ENCODE measurements at regions not wholly inside any gene's neighbourhood (a gene's known extent, or its start where the extent isn't known, plus 50 kb on each side); places are given as distances from the start of the nearest gene placed in this dataset.

DNA sequence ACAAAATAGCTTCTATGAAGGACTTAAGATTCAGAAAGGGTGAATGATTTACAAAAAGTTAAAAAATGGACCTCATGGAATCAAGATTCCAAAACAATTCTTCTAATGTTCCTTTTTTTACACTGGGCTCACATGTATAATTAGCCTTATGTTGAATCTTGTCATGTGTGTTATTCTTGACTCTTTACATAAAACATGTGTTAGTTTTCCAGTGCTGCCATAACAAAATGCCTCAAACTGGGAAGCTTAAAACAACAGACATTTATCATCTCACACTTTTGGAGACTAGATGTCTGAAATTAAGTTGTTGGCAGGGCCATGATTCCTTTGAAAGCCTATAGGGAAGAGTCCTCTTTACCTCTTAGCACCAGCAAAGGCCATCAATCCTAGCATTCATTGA lies 192.5 kb upstream of the SORCS1 start:
- Histone ChIP-seq H3K79me1 (ENCODE audit: low read depth, low read length) (no peaks in the 10 kb centered on the region), H3K4me1 (replicated peaks in 1 of 4; ENCODE audit: control insufficient read depth in 3 of 4, insufficient read depth in 4 of 4, low read length in 3 of 4) (no peaks in the 10 kb centered on the region), H3K23me2 (ENCODE audit: low read depth, low read length) (no peaks in the 10 kb centered on the region), H2BK12ac (ENCODE audit: low read depth, low read length) (no peak overlapping the region), H3K79me2 (ENCODE audit: control insufficient read depth in 1 of 2, insufficient read depth in 2 of 2, low read length in 2 of 2) (no peaks in the 10 kb centered on the region), H3K4me3 (ENCODE audit: extremely low read depth in 1 of 4, insufficient read depth in 2 of 4, low read depth in 3 of 4, low read length in 4 of 4) (no peak overlapping the region), H4K5ac (ENCODE audit: insufficient read length, low read depth, low read length) (no peak overlapping the region), H4K8ac (ENCODE audit: extremely low read depth, insufficient read depth, low read length) (no peak overlapping the region), H2BK20ac (ENCODE audit: low read length) (no peak overlapping the region), H3K27me3 (replicated peaks in 1 of 4; ENCODE audit: control insufficient read depth in 3 of 4, extremely low read depth in 1 of 4, insufficient read depth in 3 of 4, low read length in 3 of 4) (no peaks in the 10 kb centered on the region), H2AFZ (ENCODE audit: low read length) (no peak overlapping the region), H3K23ac (ENCODE audit: insufficient read length) (no peak overlapping the region), H2AK5ac (ENCODE audit: low read depth, low read length) (no peak overlapping the region), H2BK120ac (replicated peaks; ENCODE audit: low read depth, low read length) (no peak overlapping the region), H2BK5ac (ENCODE audit: low read depth, low read length) (no peak overlapping the region), H2BK15ac (ENCODE audit: low read length) (no peak overlapping the region), H4K91ac (replicated peaks; ENCODE audit: insufficient read length, low read length) (no peak overlapping the region), H3K4me2 (ENCODE audit: insufficient read depth in 1 of 2, low read depth in 2 of 2, low read length in 2 of 2) (no peak overlapping the region), H3K18ac (ENCODE audit: extremely low read depth, low read length) (no peak overlapping the region), H3K56ac (replicated peaks; ENCODE audit: insufficient read length, low read depth, low read length) (no peak overlapping the region), H3K36me3 (ENCODE audit: control insufficient read depth in 2 of 4, insufficient read depth in 4 of 4, low read length in 3 of 4) (no peaks in the 10 kb centered on the region), H3K27ac (ENCODE audit: low read depth, low read length) (no peak overlapping the region), H3K4ac (replicated peaks; ENCODE audit: insufficient read length, low read depth, low read length) (no peak overlapping the region), H4K20me1 (replicated peaks in 1 of 2; ENCODE audit: control insufficient read depth in 1 of 2, insufficient read depth in 2 of 2, low read length in 2 of 2) (no peaks in the 10 kb centered on the region), H3K9me3 (ENCODE audit: insufficient read depth in 2 of 2, low read depth in 1 of 2, low read length in 1 of 2) (no peaks in the 10 kb centered on the region), H3K14ac (ENCODE audit: insufficient read length) (no peak overlapping the region), H3K9ac (replicated peaks in 1 of 4; ENCODE audit: extremely low read depth in 1 of 4, low read depth in 3 of 4, low read length in 3 of 4) (no peak overlapping the region)
- ChIA-PET POLR2A (ENCODE audit: partially characterized antibody) (no interaction called here), CTCF (ENCODE audit: partially characterized antibody) (no interaction called here)
- TF ChIP-seq RXRA (IDR thresholded peaks at IDR 0.05; ENCODE audit: insufficient read depth, low read depth, low read length) (no peak), MAFK (IDR thresholded peaks at IDR 0.05; ENCODE audit: low read depth, low read length) (no peak), TAF7 (optimal IDR thresholded peaks at IDR 0.05; ENCODE audit: borderline replicate concordance, low read depth, low read length) (no peak), RBBP5 (IDR thresholded peaks at IDR 0.05; ENCODE audit: borderline replicate concordance, low read depth, low read length) (no peak), TBP (IDR thresholded peaks at IDR 0.05; ENCODE audit: low read depth, low read length) (no peak), SIRT6 (IDR thresholded peaks at IDR 0.05; ENCODE audit: low read length) (no peak), NRF1 (IDR thresholded peaks at IDR 0.05; ENCODE audit: low read depth, low read length) (no peak), HDAC6 (IDR thresholded peaks at IDR 0.05; ENCODE audit: low read depth, low read length) (no peak), CHD1 (IDR thresholded peaks at IDR 0.05; ENCODE audit: low read depth, low read length) (no peak), ASH2L (IDR thresholded peaks at IDR 0.05; ENCODE audit: low read length) (no peak), BCL11A (IDR thresholded peaks at IDR 0.05; ENCODE audit: low read depth in 2 of 2, low read length in 2 of 2) (no peak), PHF8 (conservative IDR thresholded peaks at IDR 0.05; ENCODE audit: low read depth, low read length) (no peak), BACH1 (IDR thresholded peaks at IDR 0.05; ENCODE audit: low read length) (no peak), EZH2 (IDR thresholded peaks at IDR 0.05; ENCODE audit: low read depth, low read length, severe bottlenecking) (no peak), CREB1 (IDR thresholded peaks at IDR 0.05) (no peak), RAD21 (IDR thresholded peaks at IDR 0.05 in 1 of 2, conservative IDR thresholded peaks at IDR 0.05 in 1 of 2; ENCODE audit: low read depth in 2 of 2, low read length in 2 of 2) (no peak)
- TF ChIP-seq, protein P1, sequence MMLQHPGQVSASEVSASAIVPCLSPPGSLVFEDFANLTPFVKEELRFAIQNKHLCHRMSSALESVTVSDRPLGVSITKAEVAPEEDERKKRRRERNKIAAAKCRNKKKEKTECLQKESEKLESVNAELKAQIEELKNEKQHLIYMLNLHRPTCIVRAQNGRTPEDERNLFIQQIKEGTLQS (IDR thresholded peaks at IDR 0.05; ENCODE audit: insufficient read depth, low read depth, low read length): no peak
- FAIRE-seq (no peak), DNase-seq (ENCODE audit: low read depth in 1 of 2, low spot score in 2 of 2) (no peak)
